ENCODE measurements at regions not wholly inside any gene's neighbourhood (a gene's known extent, or its start where the extent isn't known, plus 50 kb on each side); places are given as distances from the start of the nearest gene placed in this dataset.
"Not testable (repeated sequence)": the region's sequence is repeated elsewhere in the genome, so short reads cannot be mapped to it uniquely, and the experiment has no call there.

GRCh38 chr6:135114355-135115145 is 59.9 kb upstream of the HBS1L start:
- H3K27me3 ChIP-seq (ENCODE audit: control insufficient read depth, insufficient read depth, low read length) = peaks cover 2% of the 10 kb centered on the region; the same call in 1 of the 2 replicates
- POLR2A ChIA-PET = no interaction called here
- TF ChIP-seq CTCF (IDR thresholded peaks at IDR 0.05; ENCODE audit: insufficient read depth, low read depth, low read length) = no peak
- no peaks in the 10 kb centered on the region for H3K36me3 ChIP-seq (ENCODE audit: control insufficient read depth, insufficient read depth, low read length)
- no peak overlapping the region for H3K4me3 ChIP-seq (ENCODE audit: low read depth, low read length)
- CTCF ChIA-PET = no interaction called here
- no peak for DNase-seq (ENCODE audit: low read depth)

- peaks cover 2% of the 10 kb centered on the region; the same call in 1 of the 2 replicates for H3K27me3 ChIP-seq (ENCODE audit: control insufficient read depth, insufficient read depth, low read length)
- no peak for DNase-seq (ENCODE audit: low read depth)
- no peak overlapping the region for H3K4me3 ChIP-seq (ENCODE audit: low read depth, low read length)
- ChIA-PET CTCF (no interaction called here), POLR2A (no interaction called here)
- TF ChIP-seq CTCF (IDR thresholded peaks at IDR 0.05; ENCODE audit: insufficient read depth, low read depth, low read length) = no peak
- H3K36me3 ChIP-seq (ENCODE audit: control insufficient read depth, insufficient read depth, low read length) = no peaks in the 10 kb centered on the region
Observed at GRCh38 chr6:135113860-135114259, 59.2 kb upstream of the HBS1L start.

GRCh38 chr6:135112951-135113350 is 58.3 kb upstream of the HBS1L start:
- POLR2A ChIA-PET; H3K27me3 ChIP-seq (ENCODE audit: control insufficient read depth, insufficient read depth, low read length); H3K36me3 ChIP-seq (ENCODE audit: control insufficient read depth, insufficient read depth, low read length); H3K4me3 ChIP-seq (ENCODE audit: low read depth, low read length); DNase-seq (ENCODE audit: low read depth); CTCF ChIA-PET: not testable (repeated sequence)

- H3K27me3 ChIP-seq (ENCODE audit: control insufficient read depth, insufficient read depth, low read length); CTCF ChIA-PET; H3K4me3 ChIP-seq (ENCODE audit: low read depth, low read length); DNase-seq (ENCODE audit: low read depth); POLR2A ChIA-PET; H3K36me3 ChIP-seq (ENCODE audit: control insufficient read depth, insufficient read depth, low read length): not testable (repeated sequence)
Observed at GRCh38 chr6:135110261-135110781, 55.7 kb upstream of the HBS1L start.

- CTCF ChIA-PET = no interaction called here
- DNase-seq (ENCODE audit: low read depth) = no peak
- Histone ChIP-seq H3K27me3 (ENCODE audit: control insufficient read depth, insufficient read depth, low read length) (peaks cover 4% of the 10 kb centered on the region), H3K4me3 (ENCODE audit: low read depth, low read length) (no peak overlapping the region), H3K36me3 (ENCODE audit: control insufficient read depth, insufficient read depth, low read length) (no peaks in the 10 kb centered on the region)
- no peak for TF ChIP-seq CTCF (IDR thresholded peaks at IDR 0.05; ENCODE audit: insufficient read depth, low read depth, low read length)
- POLR2A ChIA-PET = no interaction called here
Observed at GRCh38 chr6:135109761-135110160, 55.1 kb upstream of the HBS1L start.

- POLR2A ChIA-PET = no interaction called here
- no peak overlapping the region for H3K4me3 ChIP-seq (ENCODE audit: low read depth, low read length)
- no peak for DNase-seq (ENCODE audit: low read depth)
- no peaks in the 10 kb centered on the region for H3K36me3 ChIP-seq (ENCODE audit: control insufficient read depth, insufficient read depth, low read length)
- H3K27me3 ChIP-seq (ENCODE audit: control insufficient read depth, insufficient read depth, low read length) = peaks cover 8% of the 10 kb centered on the region
- TF ChIP-seq CTCF (IDR thresholded peaks at IDR 0.05; ENCODE audit: insufficient read depth, low read depth, low read length) = no peak
- CTCF ChIA-PET = no interaction called here
Observed at GRCh38 chr6:135108692-135109091, 54.1 kb upstream of the HBS1L start.

All from BJ (cell line).